ENCODE measurements at regions not wholly inside any gene's neighbourhood (a gene's known extent, or its start where the extent isn't known, plus 50 kb on each side); places are given as distances from the start of the nearest gene placed in this dataset.

GRCh38 chr10:27319752-27320431 is 79.3 kb upstream of the ACBD5 start:
- TF ChIP-seq JUND (IDR thresholded peaks at IDR 0.05) = no peak
- TF ChIP-seq ZBTB33 (IDR thresholded peaks at IDR 0.05) = no peak
- no peak for TF ChIP-seq CTCF (IDR thresholded peaks at IDR 0.05; ENCODE audit: low read depth, low read length, missing input control)

All from liver (tissue), 3 donors.